ENCODE measurements at regions not wholly inside any gene's neighbourhood (a gene's known extent, or its start where the extent isn't known, plus 50 kb on each side); places are given as distances from the start of the nearest gene placed in this dataset.
A peak's percentile ranks its signal among the peaks of the same experiment; 100 is the strongest.

GRCh38 chr5:96031811-96032261, 70.2 kb upstream of the ELL2 start:
- peak overlapping the region; percentile 2 for H3K9ac ChIP-seq (ENCODE audit: low read depth, low read length)
- H3K4me1 ChIP-seq (ENCODE audit: control insufficient read depth, insufficient read depth, low read length), result peaks cover 32% of the 10 kb centered on the region
- no peak overlapping the region for H3K4me3 ChIP-seq (ENCODE audit: low read length)
- peak overlapping the region; percentile 15 for H3K4me2 ChIP-seq (ENCODE audit: low read length)
- H3K36me3 ChIP-seq (ENCODE audit: insufficient read depth, low read length), result no peaks in the 10 kb centered on the region
- no peaks in the 10 kb centered on the region for H3K27me3 ChIP-seq (ENCODE audit: control insufficient read depth, insufficient read depth, low read length)
- peaks cover 5% of the 10 kb centered on the region for H3K9me3 ChIP-seq (replicated peaks; ENCODE audit: low read length)

- Histone ChIP-seq H3K9me3 (replicated peaks; ENCODE audit: low read length) (peaks cover 5% of the 10 kb centered on the region), H3K27me3 (ENCODE audit: control insufficient read depth, insufficient read depth, low read length) (no peaks in the 10 kb centered on the region), H3K36me3 (ENCODE audit: insufficient read depth, low read length) (no peaks in the 10 kb centered on the region), H3K4me1 (ENCODE audit: control insufficient read depth, insufficient read depth, low read length) (peaks cover 32% of the 10 kb centered on the region), H3K9ac (ENCODE audit: low read depth, low read length) (no peak overlapping the region), H3K4me2 (ENCODE audit: low read length) (no peak overlapping the region), H3K4me3 (ENCODE audit: low read length) (no peak overlapping the region)
Observed at GRCh38 chr5:96031180-96031579, 69.5 kb upstream of the ELL2 start.

- H3K27me3 ChIP-seq (ENCODE audit: control insufficient read depth, insufficient read depth, low read length), result no peaks in the 10 kb centered on the region
- peaks cover 49% of the 10 kb centered on the region for H3K4me1 ChIP-seq (ENCODE audit: control insufficient read depth, insufficient read depth, low read length)
- peak overlapping the region; percentile 52 for H3K9ac ChIP-seq (ENCODE audit: low read depth, low read length)
- peak overlapping the region; percentile 53 for H3K4me2 ChIP-seq (ENCODE audit: low read length)
- no peaks in the 10 kb centered on the region for H3K36me3 ChIP-seq (ENCODE audit: insufficient read depth, low read length)
- peak overlapping the region; percentile 12 for H3K4me3 ChIP-seq (ENCODE audit: low read length)
- no peaks in the 10 kb centered on the region for H3K9me3 ChIP-seq (replicated peaks; ENCODE audit: low read length)
Observed at GRCh38 chr5:96026406-96027041, 64.9 kb upstream of the ELL2 start.

GRCh38 chr5:96024683-96025475, 63.2 kb upstream of the ELL2 start:
- Histone ChIP-seq H3K9ac (ENCODE audit: low read depth, low read length) (peak overlapping the region; percentile 48), H3K36me3 (ENCODE audit: insufficient read depth, low read length) (no peaks in the 10 kb centered on the region), H3K9me3 (replicated peaks; ENCODE audit: low read length) (no peaks in the 10 kb centered on the region), H3K4me1 (ENCODE audit: control insufficient read depth, insufficient read depth, low read length) (peaks cover 44% of the 10 kb centered on the region), H3K4me3 (ENCODE audit: low read length) (no peak overlapping the region), H3K4me2 (ENCODE audit: low read length) (peak overlapping the region; percentile 8), H3K27me3 (ENCODE audit: control insufficient read depth, insufficient read depth, low read length) (no peaks in the 10 kb centered on the region)

GRCh38 chr5:96023518-96023917, 61.9 kb upstream of the ELL2 start:
- H3K36me3 ChIP-seq (ENCODE audit: insufficient read depth, low read length), result no peaks in the 10 kb centered on the region
- H3K27me3 ChIP-seq (ENCODE audit: control insufficient read depth, insufficient read depth, low read length), result no peaks in the 10 kb centered on the region
- H3K9ac ChIP-seq (ENCODE audit: low read depth, low read length), result peak overlapping the region; percentile 48
- H3K4me3 ChIP-seq (ENCODE audit: low read length), result no peak overlapping the region
- peak overlapping the region; percentile 33 for H3K4me2 ChIP-seq (ENCODE audit: low read length)
- no peaks in the 10 kb centered on the region for H3K9me3 ChIP-seq (replicated peaks; ENCODE audit: low read length)
- peaks cover 44% of the 10 kb centered on the region for H3K4me1 ChIP-seq (ENCODE audit: control insufficient read depth, insufficient read depth, low read length)

- Histone ChIP-seq H3K9me3 (replicated peaks; ENCODE audit: low read length) (no peaks in the 10 kb centered on the region), H3K27me3 (ENCODE audit: control insufficient read depth, insufficient read depth, low read length) (no peaks in the 10 kb centered on the region), H3K4me1 (ENCODE audit: control insufficient read depth, insufficient read depth, low read length) (peaks cover 49% of the 10 kb centered on the region), H3K4me3 (ENCODE audit: low read length) (no peak overlapping the region), H3K4me2 (ENCODE audit: low read length) (peak overlapping the region; percentile 33), H3K9ac (ENCODE audit: low read depth, low read length) (peak overlapping the region; percentile 6), H3K36me3 (ENCODE audit: insufficient read depth, low read length) (no peaks in the 10 kb centered on the region)
Observed at GRCh38 chr5:96022971-96023370, 61.3 kb upstream of the ELL2 start.

GRCh38 chr5:96017951-96018350, 56.3 kb upstream of the ELL2 start:
- H3K4me3 ChIP-seq (ENCODE audit: low read length), result no peak overlapping the region
- H3K9me3 ChIP-seq (replicated peaks; ENCODE audit: low read length), result no peaks in the 10 kb centered on the region
- H3K4me2 ChIP-seq (ENCODE audit: low read length), result no peak overlapping the region
- H3K27me3 ChIP-seq (ENCODE audit: control insufficient read depth, insufficient read depth, low read length), result no peaks in the 10 kb centered on the region
- H3K9ac ChIP-seq (ENCODE audit: low read depth, low read length), result no peak overlapping the region
- peaks cover 8% of the 10 kb centered on the region for H3K4me1 ChIP-seq (ENCODE audit: control insufficient read depth, insufficient read depth, low read length)
- H3K36me3 ChIP-seq (ENCODE audit: insufficient read depth, low read length), result no peaks in the 10 kb centered on the region

GRCh38 chr5:96016216-96016615, 54.6 kb upstream of the ELL2 start:
- Histone ChIP-seq H3K36me3 (ENCODE audit: insufficient read depth, low read length) (no peaks in the 10 kb centered on the region), H3K4me3 (ENCODE audit: low read length) (no peak overlapping the region), H3K4me2 (ENCODE audit: low read length) (no peak overlapping the region), H3K9ac (ENCODE audit: low read depth, low read length) (no peak overlapping the region), H3K9me3 (replicated peaks; ENCODE audit: low read length) (no peaks in the 10 kb centered on the region), H3K27me3 (ENCODE audit: control insufficient read depth, insufficient read depth, low read length) (no peaks in the 10 kb centered on the region), H3K4me1 (ENCODE audit: control insufficient read depth, insufficient read depth, low read length) (peaks cover 7% of the 10 kb centered on the region)

GRCh38 chr5:96015709-96016108, 54.1 kb upstream of the ELL2 start:
- H3K36me3 ChIP-seq (ENCODE audit: insufficient read depth, low read length), result no peaks in the 10 kb centered on the region
- H3K9ac ChIP-seq (ENCODE audit: low read depth, low read length), result no peak overlapping the region
- H3K4me2 ChIP-seq (ENCODE audit: low read length), result no peak overlapping the region
- H3K4me1 ChIP-seq (ENCODE audit: control insufficient read depth, insufficient read depth, low read length), result peaks cover 7% of the 10 kb centered on the region
- no peak overlapping the region for H3K4me3 ChIP-seq (ENCODE audit: low read length)
- H3K27me3 ChIP-seq (ENCODE audit: control insufficient read depth, insufficient read depth, low read length), result no peaks in the 10 kb centered on the region
- H3K9me3 ChIP-seq (replicated peaks; ENCODE audit: low read length), result no peaks in the 10 kb centered on the region

- Histone ChIP-seq H3K9me3 (replicated peaks; ENCODE audit: low read length) (no peaks in the 10 kb centered on the region), H3K27me3 (ENCODE audit: control insufficient read depth, insufficient read depth, low read length) (no peaks in the 10 kb centered on the region), H3K9ac (ENCODE audit: low read depth, low read length) (no peak overlapping the region), H3K4me2 (ENCODE audit: low read length) (no peak overlapping the region), H3K36me3 (ENCODE audit: insufficient read depth, low read length) (no peaks in the 10 kb centered on the region), H3K4me3 (ENCODE audit: low read length) (no peak overlapping the region), H3K4me1 (ENCODE audit: control insufficient read depth, insufficient read depth, low read length) (peaks cover 7% of the 10 kb centered on the region)
Observed at GRCh38 chr5:96014395-96014794, 52.7 kb upstream of the ELL2 start.

- H3K9ac ChIP-seq (ENCODE audit: low read depth, low read length), result no peak overlapping the region
- H3K36me3 ChIP-seq (ENCODE audit: insufficient read depth, low read length), result no peaks in the 10 kb centered on the region
- H3K4me3 ChIP-seq (ENCODE audit: low read length), result no peak overlapping the region
- no peaks in the 10 kb centered on the region for H3K27me3 ChIP-seq (ENCODE audit: control insufficient read depth, insufficient read depth, low read length)
- H3K4me2 ChIP-seq (ENCODE audit: low read length), result no peak overlapping the region
- H3K9me3 ChIP-seq (replicated peaks; ENCODE audit: low read length), result no peaks in the 10 kb centered on the region
- peaks cover 5% of the 10 kb centered on the region for H3K4me1 ChIP-seq (ENCODE audit: control insufficient read depth, insufficient read depth, low read length)
Observed at GRCh38 chr5:96013254-96013653, 51.6 kb upstream of the ELL2 start.

GRCh38 chr5:96012399-96012798, 50.7 kb upstream of the ELL2 start:
- H3K9ac ChIP-seq (ENCODE audit: low read depth, low read length), result no peak overlapping the region

More at GRCh38 chr5:96012399-96012798, 50.7 kb upstream of the ELL2 start:
- Histone ChIP-seq H3K4me3 (ENCODE audit: low read length) (no peak overlapping the region), H3K4me2 (ENCODE audit: low read length) (no peak overlapping the region), H3K9me3 (replicated peaks; ENCODE audit: low read length) (no peaks in the 10 kb centered on the region), H3K27me3 (ENCODE audit: control insufficient read depth, insufficient read depth, low read length) (no peaks in the 10 kb centered on the region), H3K4me1 (ENCODE audit: control insufficient read depth, insufficient read depth, low read length) (no peaks in the 10 kb centered on the region), H3K36me3 (ENCODE audit: insufficient read depth, low read length) (no peaks in the 10 kb centered on the region)
